NCI-H187 (cell line): ENCODE measurements at regions not wholly inside any gene's neighbourhood (a gene's known extent, or its start where the extent isn't known, plus 50 kb on each side); places are given as distances from the start of the nearest gene placed in this dataset.

Source experiments
- DNase-seq, 2 experiments: peaks; one replicate each; lab custom pipeline; 2025; lab: John Stamatoyannopoulos, UW

DNA sequence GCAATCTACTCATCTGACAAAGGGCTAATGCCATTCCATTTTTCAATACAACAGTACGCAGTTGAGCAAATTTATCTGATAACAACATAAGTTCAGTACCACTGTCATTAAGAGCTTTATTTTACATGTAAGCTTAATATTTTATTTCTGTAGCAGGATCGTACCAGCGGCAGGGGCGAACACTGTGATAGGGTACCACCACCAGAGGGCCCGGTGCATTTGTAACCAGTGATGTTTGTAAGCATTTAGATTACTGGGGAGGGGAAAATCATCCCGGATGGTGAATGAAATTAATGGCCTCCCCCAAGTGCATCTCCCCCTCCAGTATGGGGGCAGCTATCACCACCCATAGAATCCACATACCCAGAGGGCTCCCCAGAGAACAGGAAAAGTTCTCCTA, 179.0 kb downstream of the ADGRA3 start:
- no peak for DNase-seq

- DNase-seq: no peak
These were observed 181.7 kb downstream of the ADGRA3 start for GRCh38 chr4:22334155-22334554.

GRCh38 chr4:22324422-22324821, 191.4 kb downstream of the ADGRA3 start:
- no peak for DNase-seq

GRCh38 chr4:22323691-22324090, 192.2 kb downstream of the ADGRA3 start:
- no peak for DNase-seq

DNA sequence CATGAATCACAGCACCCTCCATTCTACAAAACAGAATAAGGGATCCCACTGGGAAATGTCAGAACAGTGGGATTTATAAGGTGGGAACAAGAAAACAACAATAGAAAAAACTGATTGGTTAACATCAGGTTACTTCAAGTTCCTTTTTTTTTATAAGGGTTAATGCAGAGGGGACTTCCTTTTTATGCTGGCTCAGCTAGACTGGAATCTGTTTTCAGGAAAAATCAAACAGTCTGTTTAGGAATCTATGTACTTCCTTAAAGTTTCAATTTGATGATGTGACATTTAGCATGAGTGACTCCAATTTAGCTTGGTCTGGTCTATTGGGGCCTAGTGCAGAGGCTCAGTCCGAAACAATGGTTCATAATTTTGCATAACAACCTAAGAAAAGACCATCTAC, 192.9 kb downstream of the ADGRA3 start:
- DNase-seq: no peak

GRCh38 chr4:22315628-22316027, 200.2 kb downstream of the ADGRA3 start:
- DNase-seq: no peak

DNA sequence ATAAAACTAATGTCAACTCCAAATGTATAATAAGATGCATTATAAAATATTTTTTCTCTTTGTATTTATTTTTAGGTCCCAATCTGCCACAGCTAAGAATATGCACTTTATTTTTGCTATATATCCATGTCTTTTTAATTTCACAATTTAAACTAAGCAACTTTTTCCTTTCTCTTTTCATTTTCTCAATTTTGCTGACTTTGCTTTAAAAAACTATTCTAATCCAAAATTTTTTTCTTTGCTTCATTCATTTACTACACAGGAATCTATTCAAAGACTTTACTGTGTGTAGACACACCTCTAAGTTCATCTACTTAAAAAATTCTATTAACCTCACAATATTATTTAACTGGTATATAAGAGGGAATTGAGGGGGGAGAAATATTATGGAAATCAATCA, 201.9 kb downstream of the ADGRA3 start:
- DNase-seq: no peak

DNA sequence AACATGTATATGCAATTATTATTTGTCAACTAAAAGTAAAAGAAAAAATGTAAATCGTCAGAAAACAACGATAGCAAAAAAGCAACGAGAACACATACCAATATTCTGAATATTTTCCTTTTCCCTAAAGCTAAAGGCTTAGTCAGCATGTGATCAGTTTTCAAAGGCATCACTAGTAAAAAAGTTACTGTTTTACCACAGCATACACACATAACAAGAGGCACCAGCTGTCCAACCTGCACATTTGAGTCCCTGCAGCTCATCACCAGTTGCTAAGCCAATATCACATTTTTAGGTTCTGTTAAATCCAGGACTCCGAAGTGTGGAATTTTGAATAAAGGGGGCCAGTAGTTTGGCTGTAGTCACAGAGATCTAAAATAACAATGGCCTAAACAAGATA, 203.8 kb downstream of the ADGRA3 start:
- DNase-seq: no peak

DNA sequence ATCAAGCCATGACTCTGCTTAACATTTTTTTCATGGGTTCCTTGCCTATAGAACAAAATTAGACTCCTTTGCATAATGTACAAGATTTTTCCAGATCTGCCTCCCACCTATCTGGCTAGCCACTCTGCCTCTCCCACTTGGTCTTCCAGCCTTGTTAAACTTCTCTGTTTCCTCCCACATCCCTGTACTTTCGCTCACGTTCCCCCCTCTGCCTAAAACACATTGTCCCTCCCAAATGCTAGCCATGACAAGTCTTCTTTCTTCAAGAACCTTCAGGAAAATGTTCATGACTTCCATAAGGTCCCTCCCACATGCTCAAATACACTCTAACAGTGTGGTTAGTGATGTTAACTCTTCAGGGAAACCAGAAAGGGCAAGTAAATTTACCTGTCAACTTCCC, 214.6 kb downstream of the ADGRA3 start:
- no peak for DNase-seq

- DNase-seq: no peak
These were observed 216.2 kb downstream of the ADGRA3 start for GRCh38 chr4:22299678-22300077.

- DNase-seq: no peak
These were observed 228.2 kb downstream of the ADGRA3 start for GRCh38 chr4:22287631-22288030.

DNA sequence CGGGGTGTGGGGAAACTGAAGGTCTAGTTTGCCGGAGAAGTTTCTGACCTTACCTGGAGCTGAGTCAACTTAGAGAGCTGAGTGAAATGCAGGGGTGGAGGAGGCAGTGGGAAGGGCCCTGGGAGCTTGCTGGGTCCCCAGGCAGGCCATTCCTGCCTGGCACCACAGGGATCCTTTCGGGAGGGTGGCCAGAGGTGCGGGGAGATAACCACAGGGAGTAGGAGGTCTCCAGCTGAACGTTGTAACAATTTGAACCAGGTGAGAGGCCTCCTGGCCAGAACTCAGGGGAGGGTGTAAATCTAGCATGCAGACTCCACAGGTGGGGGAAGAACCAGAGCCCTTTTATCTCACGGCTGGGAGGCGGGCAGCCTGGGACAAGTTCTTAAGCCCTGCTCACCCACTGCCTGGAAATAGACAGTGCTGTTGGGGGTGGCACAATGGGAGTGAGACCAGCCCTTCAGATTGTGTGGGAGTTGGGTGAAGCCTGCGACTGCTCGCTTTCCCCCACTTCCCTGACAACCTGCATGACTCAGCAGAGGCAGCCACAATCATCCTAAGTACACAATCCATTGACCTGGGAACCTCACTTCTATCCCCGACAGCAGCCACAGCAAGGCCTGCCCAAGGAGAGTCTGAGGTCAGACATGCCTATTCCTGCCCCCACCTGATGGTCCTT, 247.4 kb downstream of the ADGRA3 start:
- no peak for DNase-seq

DNA sequence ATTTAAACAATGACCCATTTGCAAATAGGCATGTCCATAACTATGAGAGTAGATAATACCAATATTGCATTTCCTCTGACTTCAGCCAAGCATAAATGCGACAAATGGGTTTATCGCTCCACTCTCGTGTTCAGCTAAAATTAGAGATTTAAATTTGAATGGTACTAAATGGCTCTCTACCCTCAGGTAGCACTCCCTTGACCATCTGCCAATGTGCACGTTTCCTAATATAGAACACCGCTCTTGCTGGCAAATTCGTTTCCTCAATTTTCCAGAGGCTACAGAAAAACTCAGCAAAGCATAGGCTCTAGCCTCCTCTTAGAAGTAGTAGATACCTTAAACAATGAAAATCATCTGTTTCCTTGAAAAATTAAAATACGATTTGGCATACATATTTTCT, 251.6 kb downstream of the ADGRA3 start:
- DNase-seq: no peak

- DNase-seq: no peak
These were observed 262.4 kb downstream of the ADGRA3 start for GRCh38 chr4:22253431-22253830.

- DNase-seq: no peak
These were observed 269.0 kb downstream of the ADGRA3 start for GRCh38 chr4:22246847-22247246.

GRCh38 chr4:22245294-22245693, 270.6 kb downstream of the ADGRA3 start:
- DNase-seq: no peak

GRCh38 chr4:22241415-22241814, 274.5 kb downstream of the ADGRA3 start:
- DNase-seq: no peak

GRCh38 chr4:22240814-22241213, 275.1 kb downstream of the ADGRA3 start:
- no peak for DNase-seq

DNA sequence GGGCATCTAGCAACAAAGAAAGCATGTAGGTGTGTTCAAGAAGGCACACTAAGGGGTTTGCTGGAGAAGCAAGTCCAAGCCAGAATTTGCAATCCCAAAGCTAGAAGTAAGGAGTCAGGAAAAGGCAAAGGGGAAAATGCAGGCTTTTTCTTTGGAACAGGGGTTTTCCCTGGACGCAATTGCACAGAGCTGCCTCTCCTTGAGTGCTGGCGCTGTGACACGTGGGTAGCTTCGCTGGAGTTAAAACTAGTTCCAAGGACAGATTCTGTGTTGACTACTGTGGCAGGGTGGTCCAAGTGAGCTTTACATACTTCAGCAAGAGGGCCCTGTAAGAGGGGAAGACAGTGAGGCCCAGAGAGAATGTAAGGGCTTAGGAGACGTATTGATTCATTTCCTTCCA, 277.1 kb downstream of the ADGRA3 start:
- no peak for DNase-seq

- DNase-seq: no peak
These were observed 277.9 kb downstream of the ADGRA3 start for GRCh38 chr4:22237846-22238494.

GRCh38 chr4:22237155-22237751, 278.6 kb downstream of the ADGRA3 start:
- no peak for DNase-seq

GRCh38 chr4:22235698-22236097, 280.2 kb downstream of the ADGRA3 start:
- no peak for DNase-seq

- no peak for DNase-seq
These were observed 282.6 kb downstream of the ADGRA3 start for GRCh38 chr4:22233230-22233629.

GRCh38 chr4:22220965-22221364, 272.4 kb upstream of the KCNIP4 start:
- no peak for DNase-seq
